GDM1 (cell line): ENCODE measurements at regions not wholly inside any gene's neighbourhood (a gene's known extent, or its start where the extent isn't known, plus 50 kb on each side); places are given as distances from the start of the nearest gene placed in this dataset.
"Not testable (repeated sequence)": the region's sequence is repeated elsewhere in the genome, so short reads cannot be mapped to it uniquely, and the experiment has no call there.

Source experiments
- DNase-seq: peaks from one replicate; lab custom pipeline; 2025; lab: John Stamatoyannopoulos, UW

- no peak for DNase-seq
Observed at GRCh38 chr4:178173771-178174170, 731.5 kb upstream of the AGA start.

- DNase-seq, result no peak
Observed at GRCh38 chr4:178174756-178175155, 732.5 kb upstream of the AGA start.

- DNase-seq, result no peak
Observed at GRCh38 chr4:178185517-178185916, 743.3 kb upstream of the AGA start.

- no peak for DNase-seq
Observed at GRCh38 chr4:178192611-178193010, 750.4 kb upstream of the AGA start.

- no peak for DNase-seq
Observed at GRCh38 chr4:178196751-178197374, 754.6 kb upstream of the AGA start.

- no peak for DNase-seq
Observed at GRCh38 chr4:178198691-178199090, 756.5 kb upstream of the AGA start.

GRCh38 chr4:178202422-178202821 lies 760.2 kb upstream of the AGA start:
- no peak for DNase-seq

GRCh38 chr4:178205826-178206225 lies 763.6 kb upstream of the AGA start:
- no peak for DNase-seq

- no peak for DNase-seq
Observed at GRCh38 chr4:178215309-178215708, 773.1 kb upstream of the AGA start.

- DNase-seq, result no peak
Observed at GRCh38 chr4:178215763-178216162, 773.5 kb upstream of the AGA start.

GRCh38 chr4:178226421-178226820 lies 784.2 kb upstream of the AGA start:
- DNase-seq, result not testable (repeated sequence)

- DNase-seq, result no peak
Observed at GRCh38 chr4:178233906-178234305, 791.7 kb upstream of the AGA start.

GRCh38 chr4:178240891-178241290 lies 798.7 kb upstream of the AGA start:
- DNase-seq, result no peak

- DNase-seq, result no peak
Observed at GRCh38 chr4:178241601-178242118, 799.4 kb upstream of the AGA start.

GRCh38 chr4:178242655-178243054 lies 800.4 kb upstream of the AGA start:
- no peak for DNase-seq

GRCh38 chr4:178244785-178245184 lies 802.5 kb upstream of the AGA start:
- no peak for DNase-seq

GRCh38 chr4:178255172-178255571 lies 812.9 kb upstream of the AGA start:
- no peak for DNase-seq

GRCh38 chr4:178258603-178259002 lies 816.4 kb upstream of the AGA start:
- no peak for DNase-seq

GRCh38 chr4:178259566-178259965 lies 817.3 kb upstream of the AGA start:
- no peak for DNase-seq

GRCh38 chr4:178264001-178264400 lies 821.8 kb upstream of the AGA start:
- DNase-seq, result no peak

- DNase-seq, result no peak
Observed at GRCh38 chr4:178271386-178271785, 829.1 kb upstream of the AGA start.

- no peak for DNase-seq
Observed at GRCh38 chr4:178273168-178273567, 830.9 kb upstream of the AGA start.

GRCh38 chr4:178275671-178276360 lies 833.6 kb upstream of the AGA start:
- no peak for DNase-seq

GRCh38 chr4:178280362-178280761 lies 838.1 kb upstream of the AGA start:
- DNase-seq, result no peak
